ENCODE measurements at regions not wholly inside any gene's neighbourhood (a gene's known extent, or its start where the extent isn't known, plus 50 kb on each side); places are given as distances from the start of the nearest gene placed in this dataset.

DNA sequence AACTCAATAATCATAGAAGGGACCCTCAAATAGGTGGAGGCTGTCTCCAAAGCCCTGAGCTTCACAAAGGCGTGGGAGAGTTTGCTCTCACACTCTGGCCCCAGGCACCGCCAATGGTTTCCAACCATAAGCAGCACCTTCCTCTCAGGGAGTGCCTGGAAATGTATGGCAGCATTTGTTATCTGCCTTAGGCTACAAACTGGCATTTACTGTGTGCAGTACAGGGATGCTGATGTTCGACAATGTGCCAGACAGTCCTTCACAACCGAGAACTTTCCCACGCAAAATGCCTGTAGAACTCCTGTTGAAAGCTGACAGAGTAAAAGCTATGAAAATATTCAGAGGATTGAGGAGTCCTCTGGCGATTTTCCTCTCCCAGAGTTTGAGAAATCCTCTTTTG is 55.7 kb upstream of the CDKN2AIP start:
- TF ChIP-seq CTCF (conservative IDR thresholded peaks at IDR 0.05; ENCODE audit: low read depth, low read length) (no peak), CEBPB (IDR thresholded peaks at IDR 0.05; ENCODE audit: low read depth, low read length) (no peak), POLR2A (IDR thresholded peaks at IDR 0.05; ENCODE audit: low read depth, low read length) (no peak)
- TF ChIP-seq, protein P1, sequence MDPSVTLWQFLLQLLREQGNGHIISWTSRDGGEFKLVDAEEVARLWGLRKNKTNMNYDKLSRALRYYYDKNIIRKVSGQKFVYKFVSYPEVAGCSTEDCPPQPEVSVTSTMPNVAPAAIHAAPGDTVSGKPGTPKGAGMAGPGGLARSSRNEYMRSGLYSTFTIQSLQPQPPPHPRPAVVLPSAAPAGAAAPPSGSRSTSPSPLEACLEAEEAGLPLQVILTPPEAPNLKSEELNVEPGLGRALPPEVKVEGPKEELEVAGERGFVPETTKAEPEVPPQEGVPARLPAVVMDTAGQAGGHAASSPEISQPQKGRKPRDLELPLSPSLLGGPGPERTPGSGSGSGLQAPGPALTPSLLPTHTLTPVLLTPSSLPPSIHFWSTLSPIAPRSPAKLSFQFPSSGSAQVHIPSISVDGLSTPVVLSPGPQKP (IDR thresholded peaks at IDR 0.05; ENCODE audit: borderline replicate concordance, low read depth, low read length): no peak
- TF ChIP-seq, protein P2, sequence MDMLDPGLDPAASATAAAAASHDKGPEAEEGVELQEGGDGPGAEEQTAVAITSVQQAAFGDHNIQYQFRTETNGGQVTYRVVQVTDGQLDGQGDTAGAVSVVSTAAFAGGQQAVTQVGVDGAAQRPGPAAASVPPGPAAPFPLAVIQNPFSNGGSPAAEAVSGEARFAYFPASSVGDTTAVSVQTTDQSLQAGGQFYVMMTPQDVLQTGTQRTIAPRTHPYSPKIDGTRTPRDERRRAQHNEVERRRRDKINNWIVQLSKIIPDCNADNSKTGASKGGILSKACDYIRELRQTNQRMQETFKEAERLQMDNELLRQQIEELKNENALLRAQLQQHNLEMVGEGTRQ (IDR thresholded peaks at IDR 0.05; ENCODE audit: low read depth, low read length): no peak
